HG03097 (cell line): ENCODE measurements at regions not wholly inside any gene's neighbourhood (a gene's known extent, or its start where the extent isn't known, plus 50 kb on each side); places are given as distances from the start of the nearest gene placed in this dataset.

Experiments used
- ATAC-seq: cut with Tn5 transposase; IDR thresholded peaks from one replicate; pipeline ENCODE4 v1.9.1; 2021; ENCODE audit not compliant: unreplicated experiment, low FRiP score

DNA sequence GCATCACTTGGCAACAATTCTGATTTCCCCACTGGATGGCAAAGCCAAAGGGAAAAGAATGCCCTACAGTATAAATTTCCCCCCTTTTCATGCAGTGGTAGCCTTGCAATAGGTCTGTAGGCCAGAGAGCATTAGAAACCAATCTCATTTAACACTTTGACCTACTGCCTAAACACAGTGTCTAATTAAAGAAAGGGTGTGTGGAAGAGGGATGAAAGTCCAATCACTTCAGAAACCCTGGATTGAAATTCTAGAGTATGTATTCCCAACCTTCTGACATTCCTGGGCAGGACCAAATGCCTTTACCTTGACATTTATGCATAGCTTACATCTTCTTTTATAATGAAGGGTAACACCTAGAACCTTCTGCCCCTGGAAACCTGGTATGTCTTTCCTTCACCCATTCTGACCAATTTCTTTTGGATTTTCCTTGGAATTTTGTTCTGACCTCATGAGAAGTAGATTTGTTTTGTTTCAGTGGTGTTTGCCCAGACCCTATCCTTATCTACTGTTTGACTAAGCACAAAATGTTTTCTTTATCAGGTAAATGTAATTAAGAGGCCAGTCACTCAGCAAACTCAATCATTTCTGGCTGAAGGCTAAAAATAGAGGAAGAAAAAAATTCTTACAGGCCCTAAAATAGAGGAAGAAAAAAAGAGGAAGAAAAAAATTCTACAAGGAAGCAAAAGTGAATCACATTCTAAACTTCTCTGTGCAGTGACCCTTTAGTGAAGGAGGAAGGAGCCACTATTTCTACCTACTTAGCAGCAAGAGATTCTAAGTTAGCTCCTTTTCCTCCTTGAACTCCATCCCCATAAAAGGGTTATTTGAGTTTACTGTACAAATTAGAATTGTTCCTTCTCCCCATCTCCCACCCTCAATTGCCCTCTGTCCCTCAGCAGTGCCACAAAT is 129.5 kb upstream of the DSCAM start:
- ATAC-seq, result no peak

DNA sequence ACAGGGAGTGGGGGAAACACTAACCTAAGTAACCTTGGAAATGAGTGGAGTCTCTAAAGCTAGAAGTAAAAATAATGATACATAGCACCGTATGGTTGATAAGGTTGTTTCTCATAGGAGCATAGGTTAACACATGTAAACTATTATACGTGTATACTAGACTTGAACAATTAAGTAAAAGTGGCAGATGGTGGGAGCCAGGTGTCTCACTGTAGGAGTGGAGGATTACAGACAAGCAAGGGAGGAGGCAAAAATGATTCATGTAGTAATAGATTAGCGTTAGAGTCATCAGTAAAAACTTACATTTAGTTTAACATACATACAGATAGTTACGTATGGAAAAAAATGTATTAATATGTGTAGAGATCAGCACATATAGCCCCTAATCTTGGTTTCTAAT is 138.4 kb upstream of the DSCAM start:
- ATAC-seq, result no peak

DNA sequence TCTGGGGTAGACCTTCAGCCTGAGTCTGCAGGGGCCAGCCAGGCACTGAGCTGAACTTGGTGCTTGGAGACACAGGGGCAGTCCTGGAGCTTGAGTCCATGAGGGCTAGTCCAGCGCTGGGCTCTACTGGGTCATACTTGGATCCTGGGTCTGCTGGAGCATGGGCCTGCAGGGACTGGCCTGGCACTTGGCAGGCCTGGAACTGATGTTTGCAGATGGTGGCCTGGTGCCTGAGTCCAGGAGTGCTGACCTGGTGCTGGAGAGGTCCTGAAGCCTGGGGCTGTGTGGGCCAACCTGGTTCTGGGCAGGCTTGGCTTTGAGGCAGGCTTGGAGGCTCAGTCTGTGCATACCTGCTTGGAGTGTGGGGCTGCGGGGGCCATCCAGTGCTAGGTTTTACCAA is 143.4 kb upstream of the DSCAM start:
- ATAC-seq, result no peak

DNA sequence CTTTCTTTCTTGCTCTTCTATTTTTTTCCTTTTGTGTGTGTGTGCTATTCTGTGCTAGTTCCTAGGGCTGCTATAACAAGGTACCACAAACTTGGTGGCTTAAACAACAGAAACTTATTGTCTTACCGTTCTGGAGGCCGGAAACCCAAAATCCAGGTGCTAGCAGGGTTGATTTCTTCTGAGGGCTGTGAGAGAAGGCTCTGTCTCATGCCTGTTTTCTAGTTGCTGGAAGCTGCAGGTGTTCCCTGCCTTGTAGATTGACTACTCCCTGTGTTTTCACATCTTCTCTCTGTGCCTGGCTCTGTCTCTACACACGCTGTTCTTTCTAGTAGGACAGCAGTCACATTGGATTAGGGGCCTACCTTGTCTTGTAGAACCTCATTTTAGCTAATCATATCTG is 150.9 kb upstream of the DSCAM start:
- no peak for ATAC-seq

DNA sequence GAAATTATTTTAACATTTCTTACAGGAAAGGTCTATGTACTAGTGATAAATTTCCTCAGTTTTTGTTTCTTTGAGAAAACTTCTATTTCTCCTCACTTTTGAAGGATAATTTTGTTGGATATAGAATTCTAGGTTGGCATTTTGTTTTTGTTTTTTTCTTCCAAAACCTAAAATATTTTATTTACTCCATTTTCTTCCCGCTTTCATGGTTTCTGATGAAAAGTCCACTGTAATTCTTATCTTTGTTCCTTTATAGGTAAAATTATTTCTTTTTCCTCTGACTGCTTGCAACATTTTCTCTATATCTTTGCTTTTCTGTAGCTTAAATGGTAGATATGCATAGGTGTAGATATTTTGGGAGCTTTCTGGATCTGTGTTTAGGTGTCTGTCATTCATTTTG is 153.9 kb upstream of the DSCAM start:
- no peak for ATAC-seq

DNA sequence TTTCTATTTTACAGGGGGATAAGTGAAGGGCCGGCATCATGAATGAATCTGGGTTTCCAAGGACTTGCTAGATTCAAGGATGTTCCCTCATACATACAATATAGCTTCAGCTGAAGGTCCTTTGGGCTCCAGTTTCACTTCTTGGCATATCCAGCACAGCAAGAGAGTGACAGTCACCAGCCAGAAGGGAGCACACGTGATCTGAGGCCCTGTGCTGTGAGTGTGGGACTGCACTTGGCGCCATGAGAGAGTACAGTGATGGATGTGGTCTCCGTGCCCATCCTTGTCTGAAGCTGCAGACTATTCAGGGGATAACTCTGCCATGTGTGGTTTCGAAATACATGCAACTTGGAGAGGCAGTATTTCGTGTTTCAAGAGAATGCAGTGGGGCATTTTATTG is 159.7 kb upstream of the DSCAM start:
- no peak for ATAC-seq

DNA sequence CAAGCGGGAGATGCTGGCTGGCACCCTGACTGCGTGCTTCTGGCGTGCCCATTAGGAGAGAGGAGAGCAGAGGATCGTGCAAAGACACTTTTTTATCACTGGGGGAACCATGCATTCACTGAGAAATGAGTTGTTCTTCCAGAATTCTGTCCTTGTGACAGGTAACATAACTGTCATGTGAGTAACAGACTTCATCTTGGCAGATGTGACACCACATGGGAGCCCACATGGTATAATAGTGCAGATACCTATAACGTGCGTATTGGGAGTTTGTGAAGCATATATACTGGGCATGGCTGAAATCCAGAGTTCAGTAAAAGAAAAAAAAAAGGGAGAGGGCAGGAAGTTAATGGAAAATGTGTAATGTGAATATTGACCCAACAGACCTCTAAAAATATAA is 159.6 kb upstream of the BACE2 start:
- no peak for ATAC-seq

DNA sequence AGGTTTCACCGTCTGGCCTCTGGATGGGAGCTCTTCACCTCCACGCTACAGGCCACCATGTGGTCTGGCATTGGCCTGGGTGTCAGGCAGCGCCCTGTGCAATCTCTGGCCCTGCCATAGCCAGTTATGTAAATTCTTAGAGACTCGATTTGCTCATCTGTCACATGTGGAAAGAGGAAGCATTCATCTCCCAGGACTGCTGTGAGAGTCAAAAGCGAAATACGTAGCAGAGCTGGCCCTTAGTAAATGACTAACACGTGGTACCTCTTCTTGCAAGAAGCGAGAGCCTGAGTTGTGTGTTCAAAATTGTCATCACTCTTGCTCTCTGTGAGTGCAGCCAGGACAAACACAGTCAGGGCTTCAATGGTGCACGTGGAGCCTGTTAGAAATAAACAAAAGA is 159.0 kb upstream of the BACE2 start:
- no peak for ATAC-seq

DNA sequence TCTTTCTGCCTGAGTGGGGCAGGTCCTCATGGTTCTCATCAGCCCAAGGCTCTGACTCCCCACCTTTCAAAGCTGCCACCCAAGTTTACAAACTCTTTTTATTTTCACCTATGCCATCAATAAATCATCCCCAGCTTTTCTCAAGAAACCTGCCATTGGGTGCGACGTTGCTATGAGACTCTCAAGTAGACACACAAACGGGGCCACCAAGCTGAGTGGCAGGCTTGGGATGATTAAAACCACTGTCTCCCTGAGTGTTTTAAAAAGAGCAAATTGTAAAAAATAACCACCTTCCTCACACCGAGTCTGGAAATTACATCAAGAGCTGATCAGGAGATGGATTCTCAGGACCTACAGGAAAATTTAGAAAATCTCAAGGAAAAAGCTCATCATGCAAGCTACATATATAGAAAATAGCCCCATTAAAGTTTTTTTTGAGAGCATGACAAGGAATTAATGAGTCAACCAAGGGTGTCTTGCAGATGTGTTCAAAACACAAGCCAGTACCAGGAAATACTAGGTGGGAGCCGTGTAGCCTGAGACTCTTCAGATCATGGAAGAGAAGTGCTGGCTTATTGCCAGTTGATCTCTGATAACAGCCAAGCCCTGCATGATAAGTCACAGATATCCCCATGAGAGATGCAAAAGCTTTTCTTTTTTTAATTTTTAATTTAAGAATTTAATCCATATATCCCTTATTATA is 158.4 kb upstream of the BACE2 start:
- ATAC-seq, result no peak

DNA sequence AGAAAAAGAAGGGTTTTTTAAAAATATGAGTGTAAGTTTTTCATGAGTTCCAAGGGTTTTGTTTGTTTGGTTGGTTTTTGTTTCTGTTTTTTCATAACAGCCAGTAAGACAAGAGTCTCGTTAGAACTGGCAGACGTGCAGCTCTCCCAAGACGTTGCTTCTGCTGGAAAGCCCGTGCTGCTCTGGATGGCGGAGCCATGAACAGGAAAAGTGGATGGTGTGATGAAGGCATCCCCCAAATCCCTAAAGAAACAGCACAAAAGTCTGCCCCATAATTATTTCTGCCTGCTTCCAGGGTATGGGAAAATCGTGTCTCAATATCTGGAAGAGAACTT is 157.9 kb upstream of the BACE2 start:
- ATAC-seq, result no peak

DNA sequence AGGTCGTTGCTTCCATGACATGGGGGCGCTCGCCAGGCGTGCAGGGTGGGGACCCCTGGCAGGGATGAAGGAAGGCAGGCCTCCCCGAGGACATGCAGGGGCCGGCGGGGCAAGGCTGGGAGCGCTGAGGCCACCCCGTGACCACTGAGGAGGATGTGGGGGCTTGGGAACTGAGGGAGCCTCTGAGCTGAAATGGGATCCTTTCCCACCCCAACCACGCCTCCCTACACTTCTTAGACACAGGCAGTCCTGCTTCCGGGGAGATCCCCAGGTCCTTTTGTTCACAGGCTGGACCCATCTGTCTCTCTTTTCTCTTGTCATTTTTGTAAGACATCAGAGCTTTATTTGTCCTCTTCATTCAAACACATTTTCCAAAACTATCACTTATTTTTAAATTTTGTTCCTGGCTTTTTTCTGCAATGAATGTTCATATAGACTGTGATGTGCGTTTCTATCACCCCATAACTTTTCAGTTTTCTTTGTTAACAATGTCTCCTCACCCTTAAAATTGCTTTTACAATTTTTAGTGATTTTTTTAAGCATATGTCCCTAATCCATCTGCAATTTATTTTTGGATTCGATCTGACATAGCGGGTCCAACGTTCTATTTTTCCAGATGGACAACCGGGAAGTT is 156.7 kb upstream of the BACE2 start:
- ATAC-seq, result no peak

DNA sequence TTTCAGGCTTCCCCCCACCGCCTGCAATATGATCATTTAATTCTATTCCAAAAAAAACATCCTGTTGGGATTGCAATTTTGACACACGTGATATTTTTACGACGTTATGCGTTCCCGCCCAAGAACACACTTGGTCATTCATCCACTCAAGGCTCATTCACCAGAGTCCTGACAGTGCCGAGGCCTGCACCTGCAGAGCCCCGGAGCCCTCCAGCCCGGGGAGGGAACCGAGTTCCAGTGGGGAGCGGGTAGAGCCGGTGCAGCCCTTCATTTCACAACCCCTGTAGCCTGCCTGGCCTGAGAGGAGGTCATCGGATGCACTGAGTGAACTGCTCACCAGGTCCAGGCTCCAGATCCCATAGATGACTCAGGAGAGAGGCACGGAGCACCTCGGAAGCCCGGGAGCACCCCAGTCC is 156.0 kb upstream of the BACE2 start:
- no peak for ATAC-seq

DNA sequence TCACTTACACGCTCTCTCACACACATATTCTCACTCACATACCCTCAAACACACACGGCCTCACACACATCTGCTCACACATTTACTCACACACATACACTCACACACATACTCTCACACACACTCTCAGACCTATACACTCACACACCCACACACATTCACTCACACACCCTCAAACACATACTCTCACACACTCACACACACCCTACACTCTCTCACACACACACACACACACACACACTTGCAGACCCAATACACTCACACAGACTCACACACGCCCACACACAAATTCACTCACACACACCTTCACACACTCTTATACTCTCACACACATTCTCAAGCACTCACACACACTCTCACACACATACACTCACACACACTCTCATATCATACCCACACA is 155.5 kb upstream of the BACE2 start:
- no peak for ATAC-seq

DNA sequence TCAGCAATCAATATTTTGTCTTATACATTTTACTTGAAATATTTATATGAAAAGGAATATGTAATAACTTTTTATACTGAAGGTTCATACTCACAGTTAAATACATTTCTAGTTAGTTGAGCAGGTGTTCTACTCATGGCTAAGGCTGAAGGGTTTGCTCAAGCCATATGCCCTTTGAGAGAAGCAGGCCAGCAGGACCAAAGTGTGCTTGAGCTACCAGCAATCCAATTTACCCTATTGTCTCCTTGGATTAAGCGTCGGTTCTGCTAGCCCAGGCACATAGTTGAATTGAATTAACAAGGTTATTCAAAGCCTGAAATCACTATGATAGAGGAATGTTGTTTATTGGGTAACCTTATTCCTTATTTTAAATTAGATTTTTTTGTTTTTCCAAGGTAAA is 151.5 kb upstream of the BACE2 start:
- ATAC-seq, result no peak

DNA sequence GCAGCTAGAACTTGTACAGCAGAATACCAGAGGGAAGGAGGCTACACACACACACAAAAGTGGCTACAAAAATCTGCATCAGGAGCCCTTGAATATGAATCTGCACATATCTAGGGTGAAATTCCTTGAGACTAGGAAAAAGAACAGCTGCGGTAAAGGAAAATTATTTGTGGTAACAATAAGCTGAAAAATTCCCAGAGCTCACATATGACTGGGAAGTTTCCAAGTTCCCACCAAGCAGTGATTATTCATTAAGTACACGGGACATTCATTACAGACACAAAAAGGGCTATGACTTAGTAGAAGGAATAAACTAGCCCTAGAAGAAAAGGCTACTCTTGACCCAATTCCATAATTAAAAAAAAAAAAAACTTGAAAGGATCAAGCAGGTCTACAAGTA is 149.5 kb upstream of the BACE2 start:
- ATAC-seq, result no peak

DNA sequence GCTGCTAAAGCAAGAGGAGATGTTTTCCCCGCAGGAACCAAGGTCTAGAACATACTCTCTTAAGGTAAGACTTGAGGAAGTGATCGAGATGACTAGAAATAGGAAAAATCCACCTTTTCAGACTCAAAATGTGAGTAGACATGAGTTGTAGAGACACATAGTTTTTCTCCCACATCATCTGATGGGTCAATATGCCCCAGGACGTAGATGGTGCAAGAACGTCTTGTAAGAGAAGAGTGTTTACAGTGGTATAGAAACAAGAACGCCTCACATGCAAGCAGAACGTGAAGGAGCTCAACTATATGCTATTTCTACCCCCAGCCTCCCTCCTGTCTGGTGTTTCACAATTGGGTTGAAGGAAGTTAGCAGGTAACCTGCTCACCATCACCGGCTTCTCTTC is 144.0 kb upstream of the BACE2 start:
- no peak for ATAC-seq

DNA sequence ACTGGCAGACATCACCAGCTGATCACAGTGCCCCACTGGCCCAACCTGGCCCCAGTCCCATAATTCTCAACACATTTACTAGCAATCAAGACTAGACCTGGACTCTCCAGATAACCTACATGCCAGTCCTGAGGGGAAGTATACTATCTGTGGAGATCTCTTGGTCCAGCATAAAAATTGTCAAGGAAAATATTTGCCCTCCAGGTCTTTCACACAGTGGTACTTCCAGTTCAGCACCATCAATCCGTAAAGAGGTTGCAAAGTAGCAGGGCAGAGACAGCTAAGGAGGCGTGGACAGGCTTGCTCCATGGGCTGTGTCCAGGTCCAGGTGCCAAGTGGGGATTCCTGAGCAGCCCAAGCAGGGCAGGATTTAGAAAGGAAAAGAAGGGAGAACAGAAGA is 143.6 kb upstream of the BACE2 start:
- ATAC-seq, result no peak

DNA sequence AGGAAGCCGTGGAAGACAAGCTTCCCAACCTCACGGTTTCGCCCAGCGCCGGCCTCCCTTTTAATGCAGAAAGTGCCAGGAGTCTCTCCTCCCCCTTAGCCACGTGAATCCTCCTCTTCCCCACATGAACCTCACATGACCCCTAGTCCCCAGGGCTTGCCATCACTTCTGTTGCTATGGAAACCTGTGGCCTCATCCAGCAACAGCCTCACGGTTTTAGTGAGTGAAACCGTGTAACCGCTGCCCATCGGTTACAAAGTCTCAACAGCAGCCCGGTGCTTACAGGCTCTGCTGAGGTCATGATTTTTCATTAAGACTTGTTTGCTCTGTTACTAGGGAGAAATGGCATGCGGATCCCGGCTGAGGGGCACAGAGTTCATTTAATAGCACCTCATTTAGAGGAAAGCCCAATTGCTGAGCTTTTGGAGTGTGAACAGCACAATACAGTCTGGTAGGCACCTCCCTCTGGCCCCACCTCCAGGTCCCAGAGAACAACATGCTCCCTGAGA is 143.2 kb upstream of the BACE2 start:
- no peak for ATAC-seq

DNA sequence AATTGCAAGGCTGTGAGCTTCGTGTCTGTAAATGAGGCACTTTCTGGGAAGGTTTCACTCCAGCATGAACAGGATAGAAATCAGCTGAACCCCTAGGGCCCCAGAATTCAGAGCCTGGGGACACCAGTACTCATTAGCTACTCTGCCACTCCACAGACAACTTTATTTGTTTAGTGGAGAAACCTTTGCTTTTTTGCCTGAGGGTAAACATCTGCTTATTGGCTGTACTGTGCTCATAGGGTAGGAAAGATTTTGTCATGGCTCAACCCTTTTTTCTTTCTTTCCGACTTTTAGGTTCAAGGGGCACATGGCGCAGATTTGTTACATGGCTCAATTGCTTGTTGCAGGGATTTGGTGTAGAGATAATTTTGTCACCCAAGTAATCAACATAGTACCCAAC is 138.4 kb upstream of the BACE2 start:
- ATAC-seq, result no peak

DNA sequence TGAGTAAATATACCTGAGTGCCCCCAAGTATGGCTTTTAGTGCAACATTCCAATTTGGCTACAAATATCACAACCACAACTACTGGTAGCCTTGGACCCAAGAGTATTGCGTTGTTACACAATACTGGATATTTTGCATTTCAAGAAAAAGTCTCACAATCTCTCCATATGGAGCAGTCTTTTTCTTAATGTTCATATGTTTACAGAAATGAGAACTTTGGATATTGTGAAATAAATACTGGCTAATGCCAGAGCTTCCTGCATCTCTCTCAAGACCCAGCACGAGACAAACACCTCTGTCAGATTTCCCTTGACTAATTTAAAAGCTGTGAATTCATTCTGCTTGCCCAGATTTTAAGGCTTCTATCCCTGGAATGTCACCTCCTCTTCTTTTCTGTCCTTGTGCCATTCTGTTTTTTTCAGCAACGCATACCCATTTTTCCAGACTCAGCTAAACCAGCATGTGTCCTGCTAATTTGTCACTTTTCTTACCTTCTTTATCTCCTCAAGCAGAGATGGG is 136.2 kb upstream of the BACE2 start:
- no peak for ATAC-seq

DNA sequence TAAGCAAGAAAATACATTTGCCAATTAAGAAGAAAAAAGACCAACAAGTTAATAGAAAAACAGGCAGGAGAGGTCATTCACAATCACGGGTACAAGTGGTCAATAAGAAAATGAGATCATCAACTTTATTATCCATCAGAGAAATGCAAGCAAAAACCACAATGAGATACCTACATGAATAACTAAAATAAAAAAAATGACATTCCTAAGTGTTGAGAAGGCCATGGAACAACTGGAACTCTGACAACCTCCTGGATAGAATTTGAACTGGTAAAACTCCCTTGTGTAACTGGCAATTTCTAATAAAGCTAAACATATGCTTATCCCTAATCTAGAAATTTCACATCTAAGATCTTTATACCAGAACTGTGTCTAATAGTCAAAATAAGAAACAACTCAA is 135.4 kb upstream of the BACE2 start:
- no peak for ATAC-seq
